ENCODE measurements at regions not wholly inside any gene's neighbourhood (a gene's known extent, or its start where the extent isn't known, plus 50 kb on each side); places are given as distances from the start of the nearest gene placed in this dataset.

- no peak for ATAC-seq (ENCODE audit: low read depth)
Observed at GRCh38 chr20:4559106-4559505, 127.2 kb upstream of the PRNP start.

GRCh38 chr20:4556781-4557180 is 129.5 kb upstream of the PRNP start:
- Histone ChIP-seq H4K20me1 (ENCODE audit: control insufficient read depth, insufficient read depth, low read length, poor library complexity, severe bottlenecking) (no peaks in the 10 kb centered on the region), H3K27ac (ENCODE audit: low read length in 2 of 2) (no peak overlapping the region), H2AFZ (ENCODE audit: insufficient read depth, low read depth, low read length, poor library complexity, severe bottlenecking) (no peak overlapping the region), H3K4me1 (ENCODE audit: control insufficient read depth in 2 of 2, insufficient read depth in 2 of 2, low read length in 2 of 2) (no peaks in the 10 kb centered on the region), H3K27me3 (replicated peaks in 1 of 4; ENCODE audit: control extremely low read depth in 1 of 4, control insufficient read depth in 3 of 4, insufficient read depth in 4 of 4, low read length in 3 of 4) (peaks cover 0 to 14% (median 8%) of the 10 kb centered on the region in 4 experiments), H3K9me3 (ENCODE audit: control extremely low read depth in 1 of 3, control insufficient read depth in 2 of 3, insufficient read depth in 1 of 3, low read length in 2 of 3) (peaks cover 0 to 1% (median 0%) of the 10 kb centered on the region in 3 donors), H3K4me3 (ENCODE audit: control extremely low read depth in 1 of 5, extremely low read depth in 1 of 5, insufficient read depth in 1 of 5, low read depth in 2 of 5, low read length in 4 of 5) (no peak overlapping the region), H3K9ac (ENCODE audit: low read length) (no peak overlapping the region), H3K79me2 (ENCODE audit: control insufficient read depth, insufficient read depth, low read length) (no peaks in the 10 kb centered on the region), H3K36me3 (replicated peaks in 1 of 2; ENCODE audit: control extremely low read depth in 1 of 2, control insufficient read depth in 1 of 2, extremely low read depth in 1 of 2, insufficient read depth in 2 of 2, low read length in 1 of 2) (no peaks in the 10 kb centered on the region), H3K4me2 (replicated peaks; ENCODE audit: low read depth, low read length, poor library complexity, severe bottlenecking) (no peak overlapping the region)
- no peak for ATAC-seq (ENCODE audit: low read depth)
- POLR2A ChIA-PET, result no interaction called here
- no peak overlapping the region for H3K4me3 Mint-ChIP-seq
- CTCF ChIA-PET, result no interaction called here
- intact Hi-C loops (cut with micrococcal nuclease), result no loop called here
- no peaks in the 10 kb centered on the region for H3K9me3 Mint-ChIP-seq (ENCODE audit: insufficient read depth)
- no peak for DNase-seq
- H3K4me1 Mint-ChIP-seq, result no peaks in the 10 kb centered on the region
- TF ChIP-seq, protein P1, sequence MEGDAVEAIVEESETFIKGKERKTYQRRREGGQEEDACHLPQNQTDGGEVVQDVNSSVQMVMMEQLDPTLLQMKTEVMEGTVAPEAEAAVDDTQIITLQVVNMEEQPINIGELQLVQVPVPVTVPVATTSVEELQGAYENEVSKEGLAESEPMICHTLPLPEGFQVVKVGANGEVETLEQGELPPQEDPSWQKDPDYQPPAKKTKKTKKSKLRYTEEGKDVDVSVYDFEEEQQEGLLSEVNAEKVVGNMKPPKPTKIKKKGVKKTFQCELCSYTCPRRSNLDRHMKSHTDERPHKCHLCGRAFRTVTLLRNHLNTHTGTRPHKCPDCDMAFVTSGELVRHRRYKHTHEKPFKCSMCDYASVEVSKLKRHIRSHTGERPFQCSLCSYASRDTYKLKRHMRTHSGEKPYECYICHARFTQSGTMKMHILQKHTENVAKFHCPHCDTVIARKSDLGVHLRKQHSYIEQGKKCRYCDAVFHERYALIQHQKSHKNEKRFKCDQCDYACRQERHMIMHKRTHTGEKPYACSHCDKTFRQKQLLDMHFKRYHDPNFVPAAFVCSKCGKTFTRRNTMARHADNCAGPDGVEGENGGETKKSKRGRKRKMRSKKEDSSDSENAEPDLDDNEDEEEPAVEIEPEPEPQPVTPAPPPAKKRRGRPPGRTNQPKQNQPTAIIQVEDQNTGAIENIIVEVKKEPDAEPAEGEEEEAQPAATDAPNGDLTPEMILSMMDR (IDR thresholded peaks at IDR 0.05), result no peak
- no peak for TF ChIP-seq EZH2 (IDR thresholded peaks at IDR 0.05; ENCODE audit: borderline replicate concordance, insufficient read depth, low read depth, low read length, poor library complexity, severe bottlenecking)
- WGBS (ENCODE audit: insufficient coverage), result no CpG with 5 or more reads among the region's 4 CpGs
- H3K27me3 Mint-ChIP-seq, result peaks cover 37% of the 10 kb centered on the region
- no peak overlapping the region for H3K27ac Mint-ChIP-seq

More at GRCh38 chr20:4559106-4559505, 127.2 kb upstream of the PRNP start:
- Mint-ChIP-seq H3K9me3 (ENCODE audit: insufficient read depth) (no peaks in the 10 kb centered on the region), H3K27me3 (peaks cover 35% of the 10 kb centered on the region), H3K4me1 (no peaks in the 10 kb centered on the region), H3K27ac (no peak overlapping the region), H3K4me3 (no peak overlapping the region)
- peaks cover 0 to 10% (median 3%) of the 10 kb centered on the region in 4 experiments for H3K27me3 ChIP-seq (replicated peaks in 1 of 4; ENCODE audit: control extremely low read depth in 1 of 4, control insufficient read depth in 3 of 4, insufficient read depth in 4 of 4, low read length in 3 of 4)
- ChIA-PET CTCF (no interaction called here), POLR2A (no interaction called here)
- TF ChIP-seq, protein P1 (IDR thresholded peaks at IDR 0.05), result no peak
- no peak for TF ChIP-seq EZH2 (IDR thresholded peaks at IDR 0.05; ENCODE audit: borderline replicate concordance, insufficient read depth, low read depth, low read length, poor library complexity, severe bottlenecking)
- no peak for DNase-seq
- no peaks in the 10 kb centered on the region for H3K4me1 ChIP-seq (ENCODE audit: control insufficient read depth in 2 of 2, insufficient read depth in 2 of 2, low read length in 2 of 2)
- no peaks in the 10 kb centered on the region for H4K20me1 ChIP-seq (ENCODE audit: control insufficient read depth, insufficient read depth, low read length, poor library complexity, severe bottlenecking)
- H3K4me3 ChIP-seq (ENCODE audit: control extremely low read depth in 1 of 5, extremely low read depth in 1 of 5, insufficient read depth in 1 of 5, low read depth in 2 of 5, low read length in 4 of 5), result no peak overlapping the region
- H3K27ac ChIP-seq (ENCODE audit: low read length in 2 of 2), result no peak overlapping the region
- intact Hi-C loops (cut with micrococcal nuclease), result no loop called here
- H3K36me3 ChIP-seq (replicated peaks in 1 of 2; ENCODE audit: control extremely low read depth in 1 of 2, control insufficient read depth in 1 of 2, extremely low read depth in 1 of 2, insufficient read depth in 2 of 2, low read length in 1 of 2), result no peaks in the 10 kb centered on the region
- H2AFZ ChIP-seq (ENCODE audit: insufficient read depth, low read depth, low read length, poor library complexity, severe bottlenecking), result no peak overlapping the region
- H3K4me2 ChIP-seq (replicated peaks; ENCODE audit: low read depth, low read length, poor library complexity, severe bottlenecking), result no peak overlapping the region
- peaks cover 0 to 1% (median 0%) of the 10 kb centered on the region in 3 donors for H3K9me3 ChIP-seq (ENCODE audit: control extremely low read depth in 1 of 3, control insufficient read depth in 2 of 3, insufficient read depth in 1 of 3, low read length in 2 of 3)
- H3K79me2 ChIP-seq (ENCODE audit: control insufficient read depth, insufficient read depth, low read length), result no peaks in the 10 kb centered on the region
- no peak overlapping the region for H3K9ac ChIP-seq (ENCODE audit: low read length)

All from B cell (primary cell).